ENCODE measurements at regions not wholly inside any gene's neighbourhood (a gene's known extent, or its start where the extent isn't known, plus 50 kb on each side); places are given as distances from the start of the nearest gene placed in this dataset.

DNA sequence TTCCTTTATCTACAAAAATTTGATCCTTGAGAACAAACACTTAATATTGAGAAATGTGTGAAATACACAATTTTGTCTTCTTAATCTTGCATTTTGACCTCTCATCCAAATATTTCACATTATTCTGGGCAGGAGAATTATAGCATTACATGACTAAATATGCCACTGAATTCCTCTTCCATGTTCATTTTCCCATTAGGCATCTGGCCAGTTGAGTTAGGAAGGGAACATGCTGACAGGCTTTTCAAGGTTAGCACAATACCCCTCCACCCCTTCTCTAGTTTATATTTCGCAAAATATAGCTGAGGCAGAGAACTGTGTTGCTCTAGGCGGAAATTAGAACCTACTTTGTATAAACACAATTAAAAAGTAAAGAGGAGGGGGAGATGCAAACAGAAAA, 271.7 kb upstream of the ZC3H12C start:
- intact Hi-C loops (cut with micrococcal nuclease): no loop called here
- no peak for DNase-seq
- peaks cover 8% of the 10 kb centered on the region for H3K27me3 Mint-ChIP-seq
- no peaks in the 10 kb centered on the region for H3K9me3 Mint-ChIP-seq
- peaks cover 7% of the 10 kb centered on the region for H3K4me1 Mint-ChIP-seq
- POLR2A ChIA-PET: no interaction called here
- TF ChIP-seq, protein P1, sequence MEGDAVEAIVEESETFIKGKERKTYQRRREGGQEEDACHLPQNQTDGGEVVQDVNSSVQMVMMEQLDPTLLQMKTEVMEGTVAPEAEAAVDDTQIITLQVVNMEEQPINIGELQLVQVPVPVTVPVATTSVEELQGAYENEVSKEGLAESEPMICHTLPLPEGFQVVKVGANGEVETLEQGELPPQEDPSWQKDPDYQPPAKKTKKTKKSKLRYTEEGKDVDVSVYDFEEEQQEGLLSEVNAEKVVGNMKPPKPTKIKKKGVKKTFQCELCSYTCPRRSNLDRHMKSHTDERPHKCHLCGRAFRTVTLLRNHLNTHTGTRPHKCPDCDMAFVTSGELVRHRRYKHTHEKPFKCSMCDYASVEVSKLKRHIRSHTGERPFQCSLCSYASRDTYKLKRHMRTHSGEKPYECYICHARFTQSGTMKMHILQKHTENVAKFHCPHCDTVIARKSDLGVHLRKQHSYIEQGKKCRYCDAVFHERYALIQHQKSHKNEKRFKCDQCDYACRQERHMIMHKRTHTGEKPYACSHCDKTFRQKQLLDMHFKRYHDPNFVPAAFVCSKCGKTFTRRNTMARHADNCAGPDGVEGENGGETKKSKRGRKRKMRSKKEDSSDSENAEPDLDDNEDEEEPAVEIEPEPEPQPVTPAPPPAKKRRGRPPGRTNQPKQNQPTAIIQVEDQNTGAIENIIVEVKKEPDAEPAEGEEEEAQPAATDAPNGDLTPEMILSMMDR (IDR thresholded peaks at IDR 0.05): no peak
- CTCF ChIA-PET: no interaction called here
- H3K27ac Mint-ChIP-seq: no peak overlapping the region
- H3K4me3 Mint-ChIP-seq: no peak overlapping the region
- no peaks in the 10 kb centered on the region for H3K36me3 Mint-ChIP-seq (ENCODE audit: low read depth)
- no peak for ATAC-seq (ENCODE audit: low read depth)

DNA sequence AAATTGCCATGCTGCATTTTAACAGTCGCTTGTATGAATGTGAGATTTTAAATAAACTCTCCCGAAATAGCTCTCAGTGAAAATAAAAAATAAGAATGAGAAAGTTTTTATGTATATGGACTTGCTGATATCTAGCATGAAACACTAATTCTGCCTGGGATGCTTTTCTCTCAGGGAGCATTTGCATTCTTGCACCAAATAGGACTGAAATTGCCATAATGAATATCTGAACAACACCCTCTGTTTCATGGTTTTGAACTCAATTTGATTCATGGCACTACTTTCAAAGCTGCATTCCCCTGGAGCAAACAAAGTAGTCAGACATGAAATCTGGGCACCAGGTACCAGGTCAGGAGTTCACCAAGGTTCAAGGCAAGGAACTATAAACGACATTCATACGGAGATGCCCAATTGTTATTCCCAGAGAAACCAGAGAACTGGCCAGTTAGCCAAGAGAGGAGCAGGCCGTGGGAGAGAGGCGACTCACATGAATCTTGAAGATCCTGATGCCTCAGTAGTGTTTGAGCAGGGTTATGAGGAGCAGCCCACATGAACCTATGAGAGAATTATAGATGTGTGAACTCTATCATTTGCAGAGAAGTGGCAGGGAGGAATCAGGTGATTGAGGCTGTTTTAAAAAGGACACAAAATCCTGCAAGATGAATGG, 270.6 kb upstream of the ZC3H12C start:
- TF ChIP-seq, protein P1 (IDR thresholded peaks at IDR 0.05): no peak
- Mint-ChIP-seq H3K27ac (no peak overlapping the region), H3K9me3 (no peaks in the 10 kb centered on the region), H3K36me3 (ENCODE audit: low read depth) (no peaks in the 10 kb centered on the region), H3K27me3 (peaks cover 8% of the 10 kb centered on the region), H3K4me3 (no peak overlapping the region), H3K4me1 (peaks cover 7% of the 10 kb centered on the region)
- ChIA-PET POLR2A (no interaction called here), CTCF (no interaction called here)
- ATAC-seq (ENCODE audit: low read depth): no peak
- no peak for DNase-seq
- intact Hi-C loops (cut with micrococcal nuclease): no loop called here

DNA sequence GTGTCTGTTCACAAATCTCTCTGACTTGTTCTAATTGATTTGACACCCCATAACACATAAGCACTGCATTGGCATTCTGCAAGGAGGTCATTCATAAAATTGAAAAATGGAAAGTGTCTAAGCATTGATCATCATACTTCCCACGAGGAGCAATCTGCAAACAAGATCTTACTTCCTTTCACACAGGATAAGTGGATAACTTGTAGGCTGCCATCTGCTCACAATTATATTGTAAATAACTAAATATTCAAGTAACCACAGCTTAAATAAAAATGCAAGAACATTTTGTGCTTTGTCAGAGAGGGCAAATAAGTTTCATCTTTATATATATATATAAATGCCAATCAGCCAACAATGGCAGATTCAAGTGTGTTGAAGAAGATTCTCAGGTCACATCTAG, 264.8 kb upstream of the ZC3H12C start:
- POLR2A ChIA-PET: no interaction called here
- intact Hi-C loops (cut with micrococcal nuclease): no loop called here
- peaks cover 3% of the 10 kb centered on the region for H3K9me3 Mint-ChIP-seq
- no peak overlapping the region for H3K4me3 Mint-ChIP-seq
- no peaks in the 10 kb centered on the region for H3K4me1 Mint-ChIP-seq
- no peak for ATAC-seq (ENCODE audit: low read depth)
- DNase-seq: no peak
- no peak overlapping the region for H3K27ac Mint-ChIP-seq
- no peaks in the 10 kb centered on the region for H3K27me3 Mint-ChIP-seq
- CTCF ChIA-PET: no interaction called here
- H3K36me3 Mint-ChIP-seq (ENCODE audit: low read depth): no peaks in the 10 kb centered on the region
- TF ChIP-seq, protein P1 (IDR thresholded peaks at IDR 0.05): no peak

DNA sequence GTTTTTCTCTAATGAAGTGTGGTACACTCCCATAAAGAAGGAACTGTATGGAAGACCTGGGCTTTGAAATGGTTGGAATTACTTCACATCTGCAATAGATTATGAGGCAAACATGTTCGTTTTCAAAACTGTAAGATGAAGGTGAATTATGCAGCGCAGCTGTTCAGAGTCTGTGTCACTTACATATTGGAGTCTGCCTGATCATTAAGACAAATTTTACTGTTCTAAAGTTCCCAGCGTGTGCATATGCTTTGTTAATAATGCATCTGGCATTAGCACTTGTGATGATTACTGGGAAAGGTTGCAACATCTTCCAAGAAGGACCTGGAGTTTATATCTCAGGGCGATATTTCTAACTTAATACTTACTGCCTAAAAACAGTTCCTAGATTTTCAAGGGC, 255.2 kb upstream of the ZC3H12C start:
- H3K27ac Mint-ChIP-seq: no peak overlapping the region
- no peaks in the 10 kb centered on the region for H3K4me1 Mint-ChIP-seq
- ATAC-seq (ENCODE audit: low read depth) (no peak), DNase-seq (no peak)
- H3K36me3 Mint-ChIP-seq (ENCODE audit: low read depth): no peaks in the 10 kb centered on the region
- POLR2A ChIA-PET: no interaction called here
- intact Hi-C loops (cut with micrococcal nuclease): no loop called here
- H3K4me3 Mint-ChIP-seq: no peak overlapping the region
- H3K9me3 Mint-ChIP-seq: no peaks in the 10 kb centered on the region
- TF ChIP-seq, protein P1 (IDR thresholded peaks at IDR 0.05): no peak
- CTCF ChIA-PET: no interaction called here
- H3K27me3 Mint-ChIP-seq: peaks cover 6% of the 10 kb centered on the region

DNA sequence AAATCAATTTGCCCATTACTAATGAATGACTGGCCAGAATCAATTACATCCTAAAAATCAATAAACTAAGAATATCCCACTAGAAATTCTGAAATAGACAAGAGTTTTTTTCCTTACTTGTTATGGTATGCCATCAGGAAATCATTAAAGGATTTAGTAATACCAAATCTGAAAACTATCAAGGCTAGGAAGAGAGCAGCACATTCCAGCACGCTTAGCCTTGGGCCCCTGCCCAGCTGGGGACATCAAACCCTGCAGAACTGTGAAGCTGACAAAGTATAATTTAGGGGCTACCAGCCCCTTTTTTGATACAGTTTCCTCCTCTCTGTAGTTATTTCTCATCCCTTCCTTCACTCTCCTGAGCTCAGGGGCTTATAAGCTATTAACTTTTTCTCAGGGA, 247.8 kb upstream of the ZC3H12C start:
- no peaks in the 10 kb centered on the region for H3K4me1 Mint-ChIP-seq
- no peaks in the 10 kb centered on the region for H3K27me3 Mint-ChIP-seq
- intact Hi-C loops (cut with micrococcal nuclease): no loop called here
- H3K4me3 Mint-ChIP-seq: no peak overlapping the region
- ATAC-seq (ENCODE audit: low read depth): no peak
- TF ChIP-seq, protein P1 (IDR thresholded peaks at IDR 0.05): no peak
- POLR2A ChIA-PET: no interaction called here
- no peaks in the 10 kb centered on the region for H3K36me3 Mint-ChIP-seq (ENCODE audit: low read depth)
- no peaks in the 10 kb centered on the region for H3K9me3 Mint-ChIP-seq
- no peak for DNase-seq
- CTCF ChIA-PET: no interaction called here
- no peak overlapping the region for H3K27ac Mint-ChIP-seq
